GM21423 (cell line): ENCODE measurements at regions not wholly inside any gene's neighbourhood (a gene's known extent, or its start where the extent isn't known, plus 50 kb on each side); places are given as distances from the start of the nearest gene placed in this dataset.

Experiments
- ATAC-seq: cut with Tn5 transposase; IDR thresholded peaks from one replicate; pipeline ENCODE4 v1.9.1; 2021; ENCODE audit warnings: mild to moderate bottlenecking, moderate library complexity; ENCODE audit not compliant: unreplicated experiment

DNA sequence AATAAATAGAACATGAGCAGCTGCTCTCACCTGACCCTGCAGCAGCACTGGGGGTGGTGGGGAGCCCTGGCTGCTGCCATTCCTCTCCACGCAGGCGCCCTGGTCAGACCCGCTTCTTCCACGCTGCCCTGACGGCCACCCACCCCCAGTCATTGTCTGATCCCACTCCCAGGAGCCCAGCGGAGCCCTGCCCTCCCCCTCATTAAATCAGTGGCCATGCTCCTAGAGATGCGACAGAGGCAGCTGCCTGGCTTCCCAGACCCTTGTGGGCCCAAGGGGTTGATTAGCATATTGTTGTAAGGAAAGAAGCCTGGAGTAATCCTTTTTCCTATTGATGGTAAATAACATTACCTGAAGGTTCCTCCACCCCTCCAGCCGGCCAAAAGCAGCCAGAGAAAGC, 301.5 kb downstream of the RRAGC start:
- no peak for ATAC-seq

- ATAC-seq, result no peak
Measured at GRCh38 chr1:38555594-38555993, 304.0 kb downstream of the RRAGC start.

GRCh38 chr1:38555130-38555529, 304.4 kb downstream of the RRAGC start:
- ATAC-seq, result no peak

DNA sequence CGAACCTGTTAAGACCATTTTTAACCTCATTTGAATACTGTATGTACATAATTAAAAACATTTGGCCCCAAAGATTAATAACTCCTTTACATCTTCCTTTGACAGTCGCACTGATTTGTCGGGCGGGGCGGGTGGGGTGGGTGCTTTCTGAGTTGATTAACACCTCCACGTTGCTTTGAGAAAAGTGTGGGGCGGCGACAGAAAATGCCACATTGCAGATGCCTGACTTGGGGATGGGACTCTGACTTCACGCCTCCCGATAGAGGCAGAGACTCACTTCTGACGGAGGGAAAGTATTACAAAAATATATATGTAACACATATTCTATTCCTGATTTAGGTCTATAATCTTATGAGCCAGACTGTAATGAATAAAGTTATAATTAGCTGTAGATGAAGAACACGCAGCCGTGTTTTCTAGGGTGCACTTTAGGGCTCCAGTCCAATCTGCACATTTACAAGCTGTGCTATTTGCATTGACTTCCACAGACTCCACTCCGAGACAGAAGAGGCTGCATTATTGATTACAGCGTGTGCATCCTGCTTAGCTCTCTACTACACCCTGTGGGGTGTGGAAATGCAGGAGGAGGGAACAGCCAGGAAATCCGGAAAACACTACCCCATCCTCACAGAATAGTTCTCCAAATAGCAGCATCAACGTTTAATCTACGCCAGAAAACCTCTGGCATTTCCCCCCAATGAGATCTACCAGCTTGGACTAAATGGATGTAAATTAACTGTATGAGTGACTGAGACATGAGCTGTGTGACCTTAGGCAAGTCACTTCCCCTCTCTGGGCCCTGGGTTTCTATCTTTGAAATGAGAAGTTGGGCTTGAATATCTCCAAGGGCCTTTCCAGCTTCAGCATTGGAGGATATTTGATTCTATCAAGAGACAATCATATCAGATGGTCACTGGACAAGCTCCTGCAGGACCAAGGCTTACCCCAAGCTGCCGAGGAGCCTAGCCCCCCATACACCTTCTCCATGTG, 308.0 kb downstream of the RRAGC start:
- no peak for ATAC-seq

GRCh38 chr1:38549191-38549590, 310.4 kb downstream of the RRAGC start:
- no peak for ATAC-seq

GRCh38 chr1:38547321-38547720, 312.3 kb downstream of the RRAGC start:
- ATAC-seq, result no peak

DNA sequence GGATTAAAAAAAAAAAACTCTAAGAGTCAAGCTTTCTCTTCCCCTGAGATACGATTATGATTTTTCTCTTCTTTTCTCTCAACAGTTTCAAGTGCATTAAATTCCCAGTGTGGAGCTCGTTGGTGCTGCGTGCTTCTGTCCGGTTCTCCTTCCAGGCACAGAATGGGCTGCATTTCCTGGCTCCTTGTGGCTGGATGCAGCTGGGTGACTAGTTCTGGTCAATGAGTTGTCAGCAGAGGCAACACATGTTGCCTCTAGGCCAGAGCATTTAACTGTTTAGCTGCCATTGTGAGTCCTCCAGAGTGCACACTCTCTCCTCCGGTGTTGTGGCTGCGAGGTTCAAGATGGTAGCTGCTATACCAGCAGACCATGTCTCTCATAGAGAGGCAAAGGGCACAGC, 312.9 kb downstream of the RRAGC start:
- ATAC-seq, result no peak

DNA sequence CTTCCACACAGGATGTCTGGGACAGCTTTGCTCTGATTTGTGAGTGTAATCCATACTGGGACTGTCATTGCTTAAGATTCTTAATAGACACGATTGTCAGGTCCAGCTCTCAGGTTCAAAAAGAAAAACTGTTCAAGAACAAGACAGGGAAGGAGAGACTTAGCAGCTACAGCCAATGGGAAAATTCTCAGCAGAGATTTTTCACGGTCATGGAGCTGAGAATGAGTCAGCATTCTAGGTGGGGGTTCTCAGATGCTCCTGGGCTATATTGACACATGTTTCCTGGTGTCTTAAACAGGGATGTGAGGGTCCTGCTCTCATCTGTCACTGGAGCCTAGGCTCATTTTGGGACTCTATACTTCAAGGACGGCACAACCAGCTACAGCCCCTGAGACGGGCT, 318.3 kb downstream of the RRAGC start:
- no peak for ATAC-seq

DNA sequence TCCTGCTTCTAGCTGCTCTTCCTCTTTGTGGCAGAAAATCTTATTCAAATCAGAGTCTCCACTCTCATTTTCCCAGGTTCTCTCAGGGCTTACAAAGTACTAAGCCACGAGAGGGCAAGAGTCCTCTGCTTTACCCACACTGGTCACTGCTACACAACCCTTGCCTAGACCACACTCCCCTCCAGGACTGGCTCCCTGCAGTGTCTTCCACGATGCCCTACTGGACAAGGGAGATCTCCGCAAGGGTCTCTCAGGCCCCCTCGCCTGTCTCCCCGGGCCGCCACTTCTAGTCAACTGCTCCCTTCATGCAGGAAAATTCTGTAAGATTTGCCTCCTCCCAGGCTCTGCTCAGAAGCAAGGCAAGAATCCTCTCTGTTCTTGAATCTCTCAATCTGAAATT, 319.6 kb downstream of the RRAGC start:
- ATAC-seq, result no peak

DNA sequence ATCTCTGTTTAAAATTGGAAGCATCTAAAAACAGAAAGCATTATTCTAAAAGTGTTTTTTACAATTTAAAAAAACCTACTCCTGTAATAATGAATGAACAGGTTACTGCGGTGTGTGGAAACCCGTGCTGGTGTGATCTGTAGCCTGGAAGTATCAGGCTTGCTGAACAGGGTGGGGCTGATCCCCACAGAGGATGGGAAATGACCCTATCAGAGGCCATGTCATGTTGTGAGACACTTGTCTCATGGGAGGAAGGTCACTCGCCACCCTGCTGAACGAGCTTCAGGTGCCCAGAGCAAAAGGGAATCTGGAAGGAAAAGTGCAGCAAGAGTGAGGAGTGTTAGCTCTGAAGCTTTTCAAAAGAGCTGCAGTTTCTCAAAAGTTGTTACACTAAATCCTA, 320.7 kb downstream of the RRAGC start:
- ATAC-seq, result no peak

DNA sequence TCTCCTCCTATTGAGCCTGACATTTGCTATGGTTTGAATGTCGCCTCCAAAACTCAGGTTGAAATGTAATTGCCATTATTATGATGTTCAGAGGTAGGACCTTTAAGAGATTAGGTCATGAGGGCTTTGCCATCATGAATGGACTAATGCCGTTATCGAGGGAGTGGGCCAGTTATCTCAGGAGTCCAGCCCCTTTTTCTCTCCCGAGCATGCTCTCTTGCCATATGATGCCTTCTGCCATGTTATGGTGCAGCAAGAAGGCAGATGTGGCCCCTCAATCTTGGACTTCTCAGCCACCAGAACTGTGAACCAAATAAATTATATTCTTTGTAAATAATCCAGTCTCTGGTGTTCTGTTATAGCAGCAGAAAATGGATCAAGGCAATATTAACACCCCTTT, 323.5 kb downstream of the RRAGC start:
- no peak for ATAC-seq

- no peak for ATAC-seq
Measured at GRCh38 chr1:38534473-38534823, 325.1 kb downstream of the RRAGC start.

GRCh38 chr1:38533772-38534472, 325.6 kb downstream of the RRAGC start:
- no peak for ATAC-seq

GRCh38 chr1:38530957-38531356, 328.6 kb downstream of the RRAGC start:
- no peak for ATAC-seq

DNA sequence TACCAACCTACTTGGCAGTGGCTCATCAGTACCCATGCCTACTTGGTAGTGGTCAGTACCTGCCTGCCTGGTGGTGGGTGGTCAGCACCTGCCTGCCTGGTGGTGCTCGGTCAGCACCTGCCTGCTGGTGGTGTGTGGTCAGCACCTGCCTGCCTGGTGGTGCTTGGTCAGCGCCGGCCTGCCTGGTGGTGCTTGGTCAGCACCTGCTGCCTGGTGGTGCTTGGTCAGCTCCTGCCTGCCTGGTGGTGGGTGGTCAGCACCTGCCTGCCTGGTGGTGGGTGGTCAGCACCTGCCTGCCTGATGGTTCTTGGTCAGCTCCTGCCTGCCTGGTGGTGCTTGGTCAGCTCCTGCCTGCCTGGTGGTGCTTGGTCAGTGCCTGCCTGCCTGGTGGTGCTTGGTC, 329.6 kb downstream of the RRAGC start:
- no peak for ATAC-seq

- no peak for ATAC-seq
Measured at GRCh38 chr1:38529391-38529790, 330.2 kb downstream of the RRAGC start.

- ATAC-seq, result no peak
Measured at GRCh38 chr1:38528623-38529022, 330.9 kb downstream of the RRAGC start.

DNA sequence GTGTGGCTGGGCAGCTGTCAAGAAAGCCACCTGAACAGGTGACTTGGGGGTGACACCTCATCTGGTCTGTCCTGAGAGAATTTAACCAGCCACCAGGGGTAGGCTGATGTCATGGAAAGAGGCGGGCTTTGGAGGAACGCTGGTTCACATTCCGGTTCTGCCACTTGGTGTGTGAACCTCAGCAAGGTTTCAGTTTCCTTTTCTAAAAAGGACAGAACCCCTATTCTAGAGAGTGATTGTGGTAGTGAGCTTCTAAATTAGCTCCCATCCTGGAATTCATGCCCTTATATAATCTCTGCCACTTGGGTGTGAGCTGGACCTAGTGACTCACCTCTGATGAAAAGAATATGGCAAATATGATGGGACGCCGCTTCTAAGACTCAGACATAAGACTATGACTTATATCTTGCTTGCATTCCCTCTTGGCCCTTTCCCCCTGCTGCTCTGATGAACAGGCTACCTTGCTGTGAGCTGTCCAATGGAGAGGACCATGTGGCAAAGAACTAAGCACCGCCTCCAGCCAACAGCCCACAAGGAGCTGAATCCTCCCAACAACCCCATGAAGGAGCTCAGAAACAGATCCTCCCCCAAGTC, 332.1 kb downstream of the RRAGC start:
- ATAC-seq, result peak; percentile 85

DNA sequence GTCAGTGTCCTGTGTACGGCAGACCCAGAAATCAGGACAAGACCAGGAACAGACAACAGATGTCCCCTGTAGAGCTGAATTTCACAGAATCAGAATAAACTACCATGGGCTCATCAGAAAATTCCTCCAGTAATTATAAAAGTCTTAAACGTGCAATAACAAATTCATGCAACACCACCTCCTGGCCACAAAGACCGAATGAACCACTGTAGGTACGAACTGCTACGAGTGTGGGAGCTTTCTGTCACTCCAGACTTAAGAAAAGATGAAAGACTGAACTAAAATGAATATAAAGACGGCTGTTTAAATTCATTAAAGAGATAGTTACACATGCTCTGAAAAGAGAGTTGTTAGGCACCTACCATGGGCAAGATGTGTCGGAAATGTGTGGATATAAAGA, 333.5 kb downstream of the RRAGC start:
- ATAC-seq, result no peak

DNA sequence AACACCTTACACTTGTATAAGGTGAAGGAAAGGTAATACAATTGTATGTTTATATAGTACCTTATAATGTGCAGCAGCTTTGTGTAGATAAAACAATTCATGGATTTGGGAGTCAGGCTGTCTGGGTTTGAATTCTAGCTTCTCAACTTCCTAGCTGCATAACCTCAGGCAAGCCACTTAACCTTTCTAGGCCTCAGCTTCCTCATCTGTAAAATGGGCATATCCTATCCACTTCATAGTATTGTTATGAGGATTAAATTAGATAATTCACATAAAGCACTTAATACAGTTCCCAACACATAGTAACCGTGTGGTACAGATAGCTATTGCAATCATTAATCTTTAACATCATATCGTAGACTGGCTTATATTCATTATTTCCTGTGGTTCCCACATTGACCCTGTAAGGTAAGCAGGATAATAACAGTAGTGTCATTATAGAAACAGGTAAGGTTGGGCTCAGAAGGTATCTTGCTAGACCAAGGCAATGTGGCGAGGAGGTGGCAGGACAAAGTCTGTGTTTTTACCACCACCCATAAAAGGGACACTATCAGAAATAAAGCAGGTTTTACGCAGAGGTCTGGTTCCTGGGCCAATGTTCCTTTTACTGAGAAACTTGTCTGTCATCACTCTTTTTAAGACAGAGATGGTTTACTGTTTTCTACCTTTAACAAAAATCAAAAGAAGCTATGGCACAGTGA, 334.1 kb downstream of the RRAGC start:
- no peak for ATAC-seq

DNA sequence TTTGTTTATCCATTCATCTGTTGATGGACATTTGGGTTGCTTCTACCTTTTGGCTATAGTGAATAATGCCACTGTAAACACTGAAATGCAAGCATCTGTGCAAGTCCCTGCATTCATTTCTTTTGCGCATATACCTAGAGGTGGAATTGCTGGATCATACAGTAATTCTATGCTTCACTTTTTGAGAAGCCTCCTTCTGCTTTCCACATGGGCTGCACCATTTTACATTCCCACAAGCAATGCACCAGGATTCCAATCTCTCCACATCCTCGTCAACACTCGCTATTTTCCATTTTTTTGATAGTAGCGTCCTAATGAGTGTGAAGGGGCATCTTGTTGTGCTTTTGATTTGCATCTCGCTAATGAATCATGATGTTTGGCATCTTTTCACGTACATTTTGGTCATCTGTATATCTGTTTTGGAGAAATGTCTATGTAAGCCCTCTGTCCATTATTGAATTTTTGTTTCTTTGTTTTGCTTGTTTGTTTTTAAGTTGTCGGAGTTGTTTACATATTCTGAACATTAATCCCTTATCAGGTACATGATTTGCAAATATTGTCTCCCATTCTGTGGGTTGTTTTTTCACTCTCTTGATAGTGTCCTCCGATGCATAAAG, 335.4 kb downstream of the RRAGC start:
- no peak for ATAC-seq
